ENCODE measurements at regions not wholly inside any gene's neighbourhood (a gene's known extent, or its start where the extent isn't known, plus 50 kb on each side); places are given as distances from the start of the nearest gene placed in this dataset.

DNA sequence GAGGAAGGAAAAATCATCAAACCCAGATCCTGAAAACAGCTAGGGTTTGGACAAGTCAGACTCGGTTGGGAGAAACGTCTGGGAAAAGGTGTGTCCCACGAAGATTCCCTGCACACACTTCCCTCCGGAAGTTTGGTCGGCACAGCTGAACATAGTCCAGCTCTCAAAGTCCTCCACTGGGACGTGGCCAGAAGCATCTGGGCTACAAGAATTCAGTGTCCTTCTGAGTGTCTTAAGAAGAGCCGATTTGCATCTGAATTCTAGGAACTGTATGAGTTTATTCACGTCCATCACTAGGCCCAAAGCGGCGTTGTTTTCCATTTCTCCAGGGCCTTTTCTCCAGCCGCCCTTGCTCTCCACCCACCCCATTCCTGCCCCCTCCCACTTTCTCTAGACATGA lies 109.1 kb downstream of the C17orf67 start:
- TF ChIP-seq, protein P1, sequence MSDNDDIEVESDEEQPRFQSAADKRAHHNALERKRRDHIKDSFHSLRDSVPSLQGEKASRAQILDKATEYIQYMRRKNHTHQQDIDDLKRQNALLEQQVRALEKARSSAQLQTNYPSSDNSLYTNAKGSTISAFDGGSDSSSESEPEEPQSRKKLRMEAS (IDR thresholded peaks at IDR 0.05), result no peak
- no peak for TF ChIP-seq CEBPB (IDR thresholded peaks at IDR 0.05)
- no peak for TF ChIP-seq CREB1 (IDR thresholded peaks at IDR 0.05; ENCODE audit: low read depth)
- no peak for TF ChIP-seq EP300 (IDR thresholded peaks at IDR 0.05; ENCODE audit: borderline replicate concordance)
- TF ChIP-seq FOXM1 (IDR thresholded peaks at IDR 0.05; ENCODE audit: borderline replicate concordance, low read depth), result no peak
- TF ChIP-seq TEAD4 (IDR thresholded peaks at IDR 0.05), result no peak
- TF ChIP-seq TCF12 (IDR thresholded peaks at IDR 0.05; ENCODE audit: low read depth), result no peak
- no peak for TF ChIP-seq EGR1 (IDR thresholded peaks at IDR 0.05)

GRCh38 chr17:56725144-56725543 lies 108.6 kb downstream of the C17orf67 start:
- TF ChIP-seq RAD21 (IDR thresholded peaks at IDR 0.05; ENCODE audit: low read depth), result no peak
- no peak for TF ChIP-seq TCF12 (IDR thresholded peaks at IDR 0.05; ENCODE audit: low read depth)
- TF ChIP-seq TAF1 (IDR thresholded peaks at IDR 0.05; ENCODE audit: low read depth), result no peak
- no peak for TF ChIP-seq CEBPB (IDR thresholded peaks at IDR 0.05)
- TF ChIP-seq EP300 (IDR thresholded peaks at IDR 0.05; ENCODE audit: borderline replicate concordance), result no peak
- no peak for TF ChIP-seq USF1 (IDR thresholded peaks at IDR 0.05)
- no peak for TF ChIP-seq EGR1 (IDR thresholded peaks at IDR 0.05)
- TF ChIP-seq CREB1 (IDR thresholded peaks at IDR 0.05; ENCODE audit: low read depth), result no peak
- no peak for TF ChIP-seq TEAD4 (IDR thresholded peaks at IDR 0.05)
- TF ChIP-seq ZBTB7A (IDR thresholded peaks at IDR 0.05; ENCODE audit: low read depth), result no peak
- no peak for TF ChIP-seq FOXM1 (IDR thresholded peaks at IDR 0.05; ENCODE audit: borderline replicate concordance, low read depth)
- TF ChIP-seq YY1 (IDR thresholded peaks at IDR 0.05; ENCODE audit: low read depth), result no peak
- no peak for TF ChIP-seq NFIC (IDR thresholded peaks at IDR 0.05)
- no peak for TF ChIP-seq REST (IDR thresholded peaks at IDR 0.05; ENCODE audit: low read depth)
- TF ChIP-seq, protein P1 (IDR thresholded peaks at IDR 0.05), result no peak

GRCh38 chr17:56727876-56728617 lies 105.7 kb downstream of the C17orf67 start:
- TF ChIP-seq EP300 (IDR thresholded peaks at IDR 0.05; ENCODE audit: borderline replicate concordance) (no peak), YY1 (IDR thresholded peaks at IDR 0.05; ENCODE audit: low read depth) (no peak), EGR1 (IDR thresholded peaks at IDR 0.05) (no peak)

- TF ChIP-seq RAD21 (IDR thresholded peaks at IDR 0.05; ENCODE audit: low read depth), result no peak
- no peak for TF ChIP-seq ZBTB7A (IDR thresholded peaks at IDR 0.05; ENCODE audit: low read depth)
- no peak for TF ChIP-seq TCF12 (IDR thresholded peaks at IDR 0.05; ENCODE audit: low read depth)
- no peak for TF ChIP-seq EGR1 (IDR thresholded peaks at IDR 0.05)
- TF ChIP-seq YY1 (IDR thresholded peaks at IDR 0.05; ENCODE audit: low read depth), result no peak
- TF ChIP-seq TAF1 (IDR thresholded peaks at IDR 0.05; ENCODE audit: low read depth), result no peak
- no peak for TF ChIP-seq USF1 (IDR thresholded peaks at IDR 0.05)
- no peak for TF ChIP-seq FOXM1 (IDR thresholded peaks at IDR 0.05; ENCODE audit: borderline replicate concordance, low read depth)
- no peak for TF ChIP-seq CREB1 (IDR thresholded peaks at IDR 0.05; ENCODE audit: low read depth)
- no peak for TF ChIP-seq REST (IDR thresholded peaks at IDR 0.05; ENCODE audit: low read depth)
- TF ChIP-seq CEBPB (IDR thresholded peaks at IDR 0.05), result no peak
- TF ChIP-seq, protein P1 (IDR thresholded peaks at IDR 0.05), result no peak
- TF ChIP-seq TEAD4 (IDR thresholded peaks at IDR 0.05), result no peak
- no peak for TF ChIP-seq EP300 (IDR thresholded peaks at IDR 0.05; ENCODE audit: borderline replicate concordance)
Measured at GRCh38 chr17:56733833-56734232, 99.9 kb downstream of the C17orf67 start.

DNA sequence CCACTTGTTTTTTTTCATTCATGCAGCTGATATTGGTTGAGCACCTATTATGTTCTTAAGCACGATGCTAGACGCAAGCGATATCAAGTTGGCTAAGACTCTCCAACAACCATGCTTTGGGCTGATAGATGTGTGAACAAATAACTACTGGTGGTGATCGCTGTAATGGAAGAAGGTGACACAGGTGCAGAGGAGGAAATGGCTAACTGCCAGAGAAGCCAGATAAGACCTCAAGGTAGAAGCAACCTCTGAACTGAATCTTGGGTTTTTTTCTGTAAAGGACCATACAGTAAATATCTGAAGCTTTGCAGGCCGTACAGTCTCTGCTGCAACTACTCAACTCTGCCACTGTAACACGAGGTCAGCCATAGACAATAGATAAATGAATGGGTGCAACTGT lies 97.9 kb downstream of the C17orf67 start:
- TF ChIP-seq ZBTB7A (IDR thresholded peaks at IDR 0.05; ENCODE audit: low read depth) (no peak), TEAD4 (IDR thresholded peaks at IDR 0.05) (no peak), FOXM1 (IDR thresholded peaks at IDR 0.05; ENCODE audit: borderline replicate concordance, low read depth) (no peak), CEBPB (IDR thresholded peaks at IDR 0.05) (no peak), TCF12 (IDR thresholded peaks at IDR 0.05; ENCODE audit: low read depth) (no peak)
